CD14-positive monocyte (primary cell): ENCODE measurements at regions not wholly inside any gene's neighbourhood (a gene's known extent, or its start where the extent isn't known, plus 50 kb on each side); places are given as distances from the start of the nearest gene placed in this dataset.

Experiments
- DNase-seq, 3 donors: peaks; one replicate each; pipeline ENCODE4 v3.0.0-alpha.2; 2011 to 2022
- H2AFZ ChIP-seq: 2 replicates; pipeline ENCODE4 v1.6.0; 2012; ENCODE audit warnings: mild to moderate bottlenecking, low read depth, low read length, inconsistent platforms; ENCODE audit not compliant: insufficient read depth, poor library complexity, severe bottlenecking
- H3K27ac ChIP-seq, 2 donors: 1 replicate in 1 of 2; 2 replicates in 1 of 2; pipeline ENCODE4 v1.5.1; 2012 to 2013; ENCODE audit warnings: low read length in 2 of 2, control low read depth in 1 of 2, inconsistent platforms in 1 of 2, low read depth in 1 of 2, mild to moderate bottlenecking in 1 of 2
- H3K27me3 ChIP-seq, 2 donors: one replicate each; pipeline versions ENCODE4 v1.6.0 to v1.6.1; 2011 to 2013; ENCODE audit warnings: low read length in 2 of 2; ENCODE audit not compliant: control insufficient read depth in 2 of 2, insufficient read depth in 2 of 2
- H3K36me3 ChIP-seq, 2 donors: replicated peaks in 1 of 2; 1 replicate in 1 of 2; 2 replicates in 1 of 2; pipeline versions ENCODE4 v1.5.1 to v1.6.1; 2012 to 2013; ENCODE audit warnings: low read length in 2 of 2, control low read depth in 1 of 2, inconsistent platforms in 1 of 2, mild to moderate bottlenecking in 1 of 2; ENCODE audit not compliant: insufficient read depth in 2 of 2, control insufficient read depth in 1 of 2
- H3K4me1 ChIP-seq, 2 donors: 1 replicate in 1 of 2; 2 replicates in 1 of 2; pipeline versions ENCODE4 v1.5.1 to v1.6.1; 2012 to 2013; ENCODE audit warnings: low read length in 2 of 2, control low read depth in 1 of 2, inconsistent platforms in 1 of 2, mild to moderate bottlenecking in 1 of 2, moderate library complexity in 1 of 2; ENCODE audit not compliant: insufficient read depth in 2 of 2, control insufficient read depth in 1 of 2
- H3K4me2 ChIP-seq: replicated peaks from 2 replicates; pipeline ENCODE3; 2012; ENCODE audit warnings: low read length, moderate library complexity, mild to moderate bottlenecking; ENCODE audit not compliant: poor library complexity, severe bottlenecking; ENCODE audit errors: extremely low read depth
- H3K4me3 ChIP-seq, 3 experiments: fragments of 200-600 bp in 1 of 3; sonication (generic) in 1 of 3; replicated peaks in 1 of 3; 1 replicate in 2 of 3; 2 replicates in 1 of 3; pipeline ENCODE4 v1.5.1; 2011 to 2013; ENCODE audit warnings: low read length in 3 of 3, mild to moderate bottlenecking in 3 of 3, control low read depth in 2 of 3, low read depth in 2 of 3, inconsistent platforms in 1 of 3, moderate library complexity in 1 of 3
- H3K79me2 ChIP-seq: 2 replicates; pipeline ENCODE4 v1.6.0; 2012; ENCODE audit warnings: mild to moderate bottlenecking, control low read depth, inconsistent platforms, low read length, moderate library complexity; ENCODE audit not compliant: insufficient read depth
- H3K9ac ChIP-seq: 2 replicates; pipeline ENCODE4 v1.6.0; 2017; ENCODE audit warnings: low read length, mild to moderate bottlenecking; ENCODE audit not compliant: insufficient read depth, poor library complexity, severe bottlenecking
- H3K9me3 ChIP-seq, 2 donors: replicated peaks in 1 of 2; 1 replicate in 1 of 2; 2 replicates in 1 of 2; pipeline versions ENCODE4 v1.5.1 to v1.6.1; 2012 to 2013; ENCODE audit warnings: low read length in 2 of 2, control low read depth in 1 of 2; ENCODE audit not compliant: control insufficient read depth in 1 of 2, insufficient read depth in 1 of 2
- H4K20me1 ChIP-seq: 2 replicates; pipeline ENCODE4 v1.6.0; 2012; ENCODE audit warnings: mild to moderate bottlenecking, low read length, control low read depth, moderate library complexity; ENCODE audit not compliant: insufficient read depth
- H3K27ac Mint-ChIP-seq, 7 donors: one replicate each; pipeline ENCODE4 v1.8.0; 2020; ENCODE audit warnings: mild to moderate bottlenecking in 7 of 7, mixed read lengths in 7 of 7, moderate library complexity in 6 of 7, inconsistent platforms in 2 of 7
- H3K27me3 Mint-ChIP-seq, 3 donors: one replicate each; pipeline ENCODE4 v1.8.0; 2021 to 2022; ENCODE audit warnings: low read depth in 3 of 3, mild to moderate bottlenecking in 3 of 3, mixed read lengths in 3 of 3, moderate library complexity in 3 of 3, inconsistent platforms in 1 of 3
- H3K36me3 Mint-ChIP-seq, 2 donors: one replicate each; pipeline ENCODE4 v1.8.0; 2020; ENCODE audit warnings: mixed read lengths in 2 of 2, inconsistent platforms in 1 of 2, mild to moderate bottlenecking in 1 of 2
- H3K4me1 Mint-ChIP-seq: one replicate; pipeline ENCODE4 v1.8.0; 2020; ENCODE audit warnings: mild to moderate bottlenecking, mixed read lengths
- H3K4me3 Mint-ChIP-seq, 2 donors: one replicate each; pipeline ENCODE4 v1.8.0; 2020; ENCODE audit warnings: mild to moderate bottlenecking in 2 of 2, mixed read lengths in 2 of 2, moderate library complexity in 1 of 2
- H3K9me3 Mint-ChIP-seq, 7 donors: one replicate each; pipeline ENCODE4 v1.8.0; 2020 to 2022; ENCODE audit warnings: mixed read lengths in 7 of 7, mild to moderate bottlenecking in 6 of 7, moderate library complexity in 6 of 7, inconsistent platforms in 2 of 7
- CTCF ChIP-seq: fragments of 200-600 bp; IDR thresholded peaks from one replicate; pipeline ENCODE4 v1.8.0; 2022; ENCODE audit warnings: antibody characterized with exemption, mild to moderate bottlenecking
- WGBS: methylation state at CpG from one replicate; pipeline ENCODE4 v1.1.5; 2013; ENCODE audit warnings: missing lambda C conversion rate; ENCODE audit not compliant: insufficient coverage; 5-methylcytosine and 5-hydroxymethylcytosine counted together
- intact Hi-C, 2 donors: fragments of 100-400 bp; cut with micrococcal nuclease; formaldehyde crosslinking; loops; one replicate each; pipeline versions ENCODE4 v1.15.0 to v1.15.1; 2023

DNA sequence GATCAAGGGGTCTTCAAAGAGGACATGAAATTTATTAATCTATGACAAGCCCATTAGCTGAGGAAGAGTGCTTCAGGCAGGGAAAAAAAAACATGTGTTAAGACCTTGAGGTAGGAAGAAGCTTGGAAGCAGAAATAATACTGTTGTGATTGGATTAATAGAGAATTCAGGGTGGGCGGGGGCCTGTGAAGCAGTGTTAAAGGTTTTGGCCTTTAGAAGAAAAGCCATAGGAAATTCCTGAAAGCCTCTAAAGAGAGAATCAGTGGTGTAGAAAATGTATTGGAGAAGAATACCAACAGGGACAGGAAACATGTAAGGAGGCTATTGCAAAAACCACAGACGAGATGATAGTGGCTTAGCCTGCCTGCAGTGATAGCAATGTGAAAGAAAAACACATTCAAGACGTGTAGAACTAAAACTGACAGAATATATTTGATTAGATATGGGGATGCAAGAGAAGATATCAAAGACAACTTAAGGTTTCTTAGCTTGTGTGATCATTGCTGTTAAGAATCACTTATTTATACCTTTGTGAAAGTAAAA lies 404.4 kb upstream of the ANO3 start:
- Histone ChIP-seq H3K27me3 (no peaks in the 10 kb centered on the region), H3K4me1 (no peaks in the 10 kb centered on the region), H3K9me3 (peaks cover 0 to 3% of the 10 kb centered on the region in 2 donors), H3K79me2 (no peaks in the 10 kb centered on the region), H3K9ac (no peak overlapping the region), H3K36me3 (no peaks in the 10 kb centered on the region), H3K4me2 (no peak overlapping the region), H4K20me1 (no peaks in the 10 kb centered on the region), H2AFZ (no peak overlapping the region), H3K4me3 (no peak overlapping the region), H3K27ac (no peak overlapping the region)
- DNase-seq, result no peak
- Mint-ChIP-seq H3K4me3 (no peak overlapping the region), H3K4me1 (no peaks in the 10 kb centered on the region), H3K27me3 (no peaks in the 10 kb centered on the region), H3K9me3 (peaks cover 0 to 2% (median 0%) of the 10 kb centered on the region in 7 donors), H3K27ac (no peak overlapping the region), H3K36me3 (no peaks in the 10 kb centered on the region)
- 31% methylated on average over 2 of the region's 3 CpGs for WGBS
- TF ChIP-seq CTCF, result no peak
- intact Hi-C loops, result no loop called here

DNA sequence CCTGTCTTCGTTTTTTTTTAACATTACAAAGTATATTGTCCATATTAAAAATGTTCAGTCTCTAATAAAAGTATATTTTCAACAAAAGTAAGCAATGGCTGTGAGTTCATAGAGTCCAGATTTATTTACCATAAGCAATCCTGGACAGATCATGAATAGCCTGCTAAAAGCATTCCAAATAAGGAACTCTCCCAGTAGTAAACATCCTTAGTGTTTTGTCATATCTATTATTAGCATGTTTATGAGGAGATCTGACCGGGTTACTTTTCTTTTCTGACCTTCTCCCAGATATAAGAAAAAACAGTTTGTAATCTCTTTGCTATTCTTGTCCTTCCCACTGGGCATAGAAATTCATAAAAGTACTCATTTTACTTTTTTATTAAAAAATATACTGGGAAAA lies 403.9 kb upstream of the ANO3 start:
- no peak for DNase-seq
- Histone ChIP-seq H3K27ac (no peak overlapping the region), H2AFZ (no peak overlapping the region), H3K4me3 (no peak overlapping the region), H3K9me3 (peaks cover 0 to 3% of the 10 kb centered on the region in 2 donors), H3K79me2 (no peaks in the 10 kb centered on the region), H3K4me2 (no peak overlapping the region), H3K4me1 (no peaks in the 10 kb centered on the region), H3K36me3 (no peaks in the 10 kb centered on the region), H3K27me3 (no peaks in the 10 kb centered on the region), H4K20me1 (no peaks in the 10 kb centered on the region), H3K9ac (no peak overlapping the region)
- no CpG with 5 or more reads among the region's 2 CpGs for WGBS
- Mint-ChIP-seq H3K36me3 (no peaks in the 10 kb centered on the region), H3K4me3 (no peak overlapping the region), H3K4me1 (no peaks in the 10 kb centered on the region), H3K27me3 (no peaks in the 10 kb centered on the region), H3K27ac (no peak overlapping the region), H3K9me3 (peaks cover 0 to 2% (median 0%) of the 10 kb centered on the region in 7 donors)
- no peak for TF ChIP-seq CTCF
- intact Hi-C loops, result no loop called here
